Midbrain (tissue), 1 donor: ENCODE measurements at regions not wholly inside any gene's neighbourhood (a gene's known extent, or its start where the extent isn't known, plus 50 kb on each side); places are given as distances from the start of the nearest gene placed in this dataset.

Source experiments
- DNase-seq: peaks from one replicate; lab custom pipeline; 2025; lab: John Stamatoyannopoulos, UW

- DNase-seq, result no peak
Observed at GRCh38 chr2:611519-611918, 65.7 kb downstream of the TMEM18 start.

DNA sequence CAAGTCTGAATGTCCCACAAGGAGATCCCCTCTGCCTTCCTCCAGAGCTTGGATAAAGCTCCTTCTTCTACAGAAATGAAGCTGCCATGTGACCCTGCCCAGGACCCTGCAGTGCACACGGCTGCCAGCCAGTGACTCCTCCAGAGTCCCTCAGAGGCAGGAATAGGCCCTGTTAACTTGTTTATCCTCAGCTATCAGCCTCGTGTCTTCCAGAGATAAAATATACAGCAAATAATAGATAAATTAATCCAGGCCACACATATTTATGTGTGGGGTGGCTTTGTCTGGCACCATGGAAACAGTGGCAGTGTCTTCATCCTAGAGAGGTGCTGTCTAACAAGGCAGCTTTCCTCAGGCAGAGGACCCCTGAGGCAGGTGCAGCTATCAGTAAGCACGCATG lies 66.7 kb downstream of the TMEM18 start:
- DNase-seq, result no peak

DNA sequence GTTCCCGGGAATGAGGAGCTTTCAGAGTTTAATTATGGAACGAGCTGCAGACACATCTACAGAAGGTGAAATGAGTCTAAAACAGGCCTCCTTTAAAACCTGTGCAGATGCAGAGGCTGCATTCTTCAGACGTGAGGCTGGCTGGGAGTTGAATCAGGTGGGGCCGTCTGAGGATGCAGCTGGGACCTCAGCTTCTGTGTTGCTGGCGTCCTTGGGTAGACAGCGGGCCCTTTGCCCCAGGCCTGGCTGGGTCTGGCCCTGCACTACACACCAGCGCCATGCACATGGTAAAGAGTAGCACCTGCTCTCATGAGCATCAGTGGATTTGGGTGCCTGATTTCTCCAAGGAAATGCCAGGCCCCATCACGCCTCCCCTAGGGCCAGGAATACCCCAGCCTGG lies 67.3 kb downstream of the TMEM18 start:
- no peak for DNase-seq

DNA sequence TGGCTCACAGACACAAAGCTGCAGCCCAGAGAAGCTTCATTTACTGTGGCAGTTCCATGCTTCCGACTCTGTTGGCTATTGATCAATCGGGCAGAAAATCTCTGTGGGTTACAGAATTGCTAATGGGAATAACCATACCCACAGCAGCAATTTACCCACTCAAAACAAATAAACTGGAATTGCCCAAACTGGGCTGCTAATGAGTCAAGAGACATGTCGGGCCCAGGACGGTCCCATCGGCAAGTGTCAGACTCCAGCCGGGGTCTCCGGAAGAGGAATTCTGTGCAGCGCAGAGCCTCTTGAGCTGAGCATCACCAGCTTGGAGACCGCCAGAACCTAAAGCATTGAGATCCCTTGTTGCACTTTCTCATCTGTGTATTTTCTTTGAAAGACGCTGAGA lies 67.8 kb downstream of the TMEM18 start:
- DNase-seq, result no peak

DNA sequence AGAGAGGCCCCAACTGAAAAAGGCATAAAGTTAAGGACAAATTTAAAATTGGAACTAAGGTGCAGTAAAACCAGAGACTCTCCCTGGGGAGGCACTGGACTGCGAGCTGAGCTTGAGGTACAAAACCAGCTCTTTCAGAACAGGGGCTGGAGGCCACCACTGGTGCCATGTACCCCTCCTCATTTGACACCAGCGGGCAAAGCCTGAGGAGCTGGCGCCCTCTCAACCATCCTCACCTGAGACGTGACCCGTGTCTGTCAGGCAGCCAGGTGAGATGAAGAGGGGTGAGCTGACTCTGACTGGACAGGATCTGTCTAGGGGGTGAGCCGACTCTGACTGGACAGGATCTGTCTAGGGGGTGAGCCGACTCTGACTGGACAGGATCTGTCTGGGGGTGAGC lies 68.5 kb downstream of the TMEM18 start:
- DNase-seq, result no peak

GRCh38 chr2:608297-608696 lies 68.9 kb downstream of the TMEM18 start:
- DNase-seq, result no peak

DNA sequence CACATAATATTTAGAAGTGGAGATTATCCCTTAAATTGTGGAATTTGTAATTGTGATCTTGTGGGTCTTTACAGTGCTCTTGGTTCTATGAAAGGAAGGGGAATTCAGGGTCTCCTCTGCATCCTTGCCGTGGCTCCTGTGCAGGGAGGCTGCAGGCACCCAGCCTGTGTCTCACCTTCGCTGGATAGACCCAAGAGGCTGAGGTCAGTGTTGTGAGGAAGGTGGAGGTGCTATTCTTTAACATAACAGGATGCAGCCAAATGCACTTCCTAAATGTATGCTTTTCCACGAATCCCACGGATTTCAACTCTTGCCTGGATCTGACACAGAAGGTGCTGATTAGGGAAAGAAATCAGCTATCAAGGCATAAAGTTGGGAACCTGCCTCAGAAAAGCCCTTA lies 69.5 kb downstream of the TMEM18 start:
- no peak for DNase-seq

- no peak for DNase-seq
Observed at GRCh38 chr2:607172-607571, 70.0 kb downstream of the TMEM18 start.

GRCh38 chr2:605674-606608 lies 71.3 kb downstream of the TMEM18 start:
- no peak for DNase-seq

GRCh38 chr2:604854-605524 lies 72.2 kb downstream of the TMEM18 start:
- DNase-seq, result no peak

DNA sequence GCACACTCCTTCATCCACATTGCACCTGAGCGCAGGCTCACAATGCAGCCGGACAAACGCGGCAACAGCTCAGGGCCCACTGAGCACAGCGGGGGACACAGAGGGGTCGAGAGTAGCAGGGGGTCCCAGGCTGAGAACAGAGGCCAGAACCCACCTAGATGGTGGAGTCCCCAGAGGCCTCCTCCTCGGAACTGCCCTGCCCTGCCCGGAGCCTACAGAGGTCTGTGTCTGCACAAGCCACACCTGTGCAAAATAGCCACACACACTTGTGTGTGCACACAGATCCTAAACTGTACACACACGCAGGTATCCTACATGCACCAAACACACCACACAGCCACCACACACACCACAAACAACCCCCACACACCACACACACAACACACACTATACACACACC lies 72.8 kb downstream of the TMEM18 start:
- no peak for DNase-seq

GRCh38 chr2:603869-604268 lies 73.3 kb downstream of the TMEM18 start:
- no peak for DNase-seq

- no peak for DNase-seq
Observed at GRCh38 chr2:603427-603826, 73.8 kb downstream of the TMEM18 start.

GRCh38 chr2:602571-603359 lies 74.4 kb downstream of the TMEM18 start:
- DNase-seq, result no peak

DNA sequence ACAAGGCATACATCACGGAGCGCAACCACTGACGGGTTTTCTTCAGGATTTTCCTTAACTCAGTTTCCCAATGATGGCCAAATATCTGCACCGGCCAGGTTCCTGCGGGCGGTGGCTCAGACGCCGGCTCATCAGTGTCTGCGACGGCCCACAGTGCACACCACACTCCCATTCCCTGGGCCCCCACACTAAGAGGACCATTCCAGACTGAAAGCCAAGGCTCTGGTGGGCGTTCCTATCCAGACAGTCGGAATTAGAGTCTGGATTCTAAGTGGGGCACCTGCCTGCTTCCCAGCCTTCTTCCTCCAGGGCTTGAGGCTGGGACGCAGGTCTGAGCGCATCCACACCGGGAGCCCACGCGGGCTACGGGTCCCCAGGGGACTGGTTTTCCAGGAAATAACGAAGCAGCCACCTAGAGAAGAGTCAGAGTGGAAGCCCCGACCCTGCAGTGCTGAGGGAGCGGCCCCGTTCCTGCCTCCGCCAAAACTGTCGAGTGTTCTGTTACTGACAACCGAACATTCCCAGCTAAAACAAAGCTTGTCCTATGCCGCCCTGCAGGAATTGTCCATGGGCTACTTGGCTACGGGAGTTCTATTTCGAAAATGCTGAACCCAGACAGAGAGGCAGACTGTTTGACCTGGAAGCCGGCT lies 75.3 kb downstream of the TMEM18 start:
- DNase-seq, result no peak

DNA sequence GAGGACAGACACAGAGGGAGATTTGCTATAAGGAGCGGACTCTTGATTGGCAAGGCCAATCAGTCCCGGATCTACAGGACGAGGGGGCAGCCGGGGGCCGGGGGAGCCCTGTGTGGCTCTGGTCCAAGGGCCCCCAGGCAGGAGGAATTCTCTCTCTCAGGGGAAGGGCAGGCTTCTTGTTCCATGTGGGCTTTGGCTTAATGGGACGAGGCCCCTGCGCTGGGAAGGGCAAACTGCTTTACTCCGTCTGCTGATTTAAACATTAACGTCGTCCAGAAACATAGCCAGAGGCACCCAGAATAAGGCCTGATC lies 75.9 kb downstream of the TMEM18 start:
- no peak for DNase-seq

GRCh38 chr2:600542-601386 lies 76.4 kb downstream of the TMEM18 start:
- DNase-seq, result no peak

- no peak for DNase-seq
Observed at GRCh38 chr2:599601-600000, 77.6 kb downstream of the TMEM18 start.

DNA sequence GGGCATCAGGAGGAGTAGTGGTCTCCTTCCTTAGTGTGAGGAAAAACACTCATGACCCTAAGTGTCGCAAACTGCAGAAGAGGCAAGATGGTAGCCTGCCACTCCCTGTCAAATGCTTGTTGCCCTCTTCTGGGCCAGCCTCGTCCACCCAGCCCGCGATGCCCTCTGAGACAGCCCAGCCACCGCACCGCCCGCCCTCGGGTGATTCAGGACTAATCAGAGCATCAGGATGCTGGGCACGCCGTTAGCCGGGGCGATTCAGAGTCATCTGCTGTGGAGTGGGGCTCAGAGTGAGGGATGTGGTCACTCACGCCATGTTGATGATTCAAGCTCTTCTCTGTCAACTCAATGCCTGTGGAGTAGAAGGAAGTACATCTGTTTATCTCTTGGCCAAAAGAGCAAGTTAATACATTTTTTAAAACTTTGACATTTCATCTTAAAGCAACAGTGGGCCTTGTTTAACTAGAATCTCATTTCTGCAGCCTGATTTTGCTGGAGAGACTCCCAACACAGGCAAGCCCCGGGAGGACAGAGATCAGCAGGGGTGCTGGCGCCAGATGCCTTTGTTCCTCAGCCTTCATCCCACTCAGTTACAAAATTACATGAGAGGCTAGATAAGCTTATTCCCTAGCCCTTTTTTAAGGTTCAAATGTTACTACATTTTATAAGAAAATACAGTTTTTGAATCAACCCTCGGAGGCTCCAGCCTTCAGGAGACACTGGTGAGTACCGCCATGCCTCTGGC lies 79.0 kb downstream of the TMEM18 start:
- no peak for DNase-seq

DNA sequence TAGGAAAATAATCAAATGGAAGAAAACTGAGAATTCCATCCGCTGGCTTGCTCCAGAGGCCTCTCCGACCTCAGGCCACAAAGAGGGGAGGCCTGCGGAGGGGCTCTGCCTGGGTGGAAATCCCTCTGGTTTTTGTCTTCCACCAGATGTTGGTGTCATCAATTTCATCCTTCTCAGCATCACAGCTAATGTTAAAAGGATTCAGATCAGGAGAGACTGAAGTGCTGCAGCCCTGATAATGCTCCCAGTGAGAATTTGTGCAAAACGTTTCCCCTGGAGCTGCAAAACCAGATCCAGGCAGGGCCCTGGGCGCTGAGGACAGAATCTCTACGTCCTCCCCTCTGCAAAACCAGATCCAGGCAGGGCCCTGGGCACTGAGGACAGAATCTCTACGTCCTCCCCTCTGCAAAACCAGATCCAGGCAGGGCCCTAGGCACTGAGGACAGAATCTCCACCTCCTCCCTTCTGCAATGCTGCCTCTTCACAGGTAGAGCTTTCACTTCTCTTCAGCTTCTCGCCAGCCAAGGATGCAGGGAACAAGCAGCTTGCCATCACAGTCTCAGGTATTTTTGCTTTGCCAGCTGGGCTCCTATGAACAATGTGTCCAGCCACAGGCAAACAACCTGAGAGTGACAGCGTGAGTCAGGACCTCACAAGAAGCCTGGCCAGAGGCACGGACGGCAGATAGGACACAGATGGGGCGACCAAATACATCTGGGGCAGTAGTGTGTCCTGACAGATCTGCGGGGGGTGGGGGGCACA lies 81.2 kb downstream of the TMEM18 start:
- DNase-seq, result no peak
